GM12874 (cell line): ENCODE measurements at regions not wholly inside any gene's neighbourhood (a gene's known extent, or its start where the extent isn't known, plus 50 kb on each side); places are given as distances from the start of the nearest gene placed in this dataset.

Source experiments
- CTCF ChIP-seq: IDR thresholded peaks from 2 replicates; pipeline ENCODE4 v1.5.1; 2011; ENCODE audit warnings: low read depth, mild to moderate bottlenecking, control low read depth, low read length, moderate library complexity; ENCODE audit not compliant: insufficient read depth

- no peak for TF ChIP-seq CTCF
Measured at GRCh38 chr18:8989855-8990254, 112.6 kb upstream of the NDUFV2 start.

- TF ChIP-seq CTCF = no peak
Measured at GRCh38 chr18:8990276-8991031, 112.0 kb upstream of the NDUFV2 start.

- no peak for TF ChIP-seq CTCF
Measured at GRCh38 chr18:8991155-8991554, 111.3 kb upstream of the NDUFV2 start.

GRCh38 chr18:8994603-8995002, 107.9 kb upstream of the NDUFV2 start:
- no peak for TF ChIP-seq CTCF

- TF ChIP-seq CTCF = no peak
Measured at GRCh38 chr18:8995096-8995495, 107.4 kb upstream of the NDUFV2 start.

- no peak for TF ChIP-seq CTCF
Measured at GRCh38 chr18:8996771-8997432, 105.6 kb upstream of the NDUFV2 start.

GRCh38 chr18:8997634-8998033, 104.9 kb upstream of the NDUFV2 start:
- no peak for TF ChIP-seq CTCF
